ENCODE measurements at regions not wholly inside any gene's neighbourhood (a gene's known extent, or its start where the extent isn't known, plus 50 kb on each side); places are given as distances from the start of the nearest gene placed in this dataset.

GRCh38 chr19:28535352-28535775 lies 677.6 kb downstream of the UQCRFS1 start:
- no peak overlapping the region for H3K4me3 Mint-ChIP-seq (ENCODE audit: unreplicated experiment)
- no peaks in the 10 kb centered on the region for H3K36me3 Mint-ChIP-seq (ENCODE audit: low read depth, unreplicated experiment)
- no peaks in the 10 kb centered on the region for H3K4me1 Mint-ChIP-seq (ENCODE audit: unreplicated experiment)
- no peaks in the 10 kb centered on the region for H3K27me3 Mint-ChIP-seq (ENCODE audit: unreplicated experiment)
- no peak for TF ChIP-seq CTCF (IDR thresholded peaks at IDR 0.05; ENCODE audit: unreplicated experiment)
- no peak for DNase-seq (ENCODE audit: low spot score)
- no peaks in the 10 kb centered on the region for H3K9me3 Mint-ChIP-seq (ENCODE audit: unreplicated experiment)
- H3K27ac Mint-ChIP-seq (ENCODE audit: unreplicated experiment) = no peak overlapping the region

- Mint-ChIP-seq H3K27me3 (ENCODE audit: unreplicated experiment) (no peaks in the 10 kb centered on the region), H3K4me3 (ENCODE audit: unreplicated experiment) (no peak overlapping the region), H3K36me3 (ENCODE audit: low read depth, unreplicated experiment) (no peaks in the 10 kb centered on the region), H3K9me3 (ENCODE audit: unreplicated experiment) (no peaks in the 10 kb centered on the region), H3K27ac (ENCODE audit: unreplicated experiment) (no peak overlapping the region), H3K4me1 (ENCODE audit: unreplicated experiment) (no peaks in the 10 kb centered on the region)
- DNase-seq (ENCODE audit: low spot score) = no peak
- TF ChIP-seq CTCF (IDR thresholded peaks at IDR 0.05; ENCODE audit: unreplicated experiment) = no peak
Observed at GRCh38 chr19:28534766-28535351, 678.1 kb downstream of the UQCRFS1 start.

GRCh38 chr19:28532765-28533341 lies 680.1 kb downstream of the UQCRFS1 start:
- H3K4me1 Mint-ChIP-seq (ENCODE audit: unreplicated experiment) = no peaks in the 10 kb centered on the region
- H3K27ac Mint-ChIP-seq (ENCODE audit: unreplicated experiment) = no peak overlapping the region
- H3K36me3 Mint-ChIP-seq (ENCODE audit: low read depth, unreplicated experiment) = no peaks in the 10 kb centered on the region
- no peak for TF ChIP-seq CTCF (IDR thresholded peaks at IDR 0.05; ENCODE audit: unreplicated experiment)
- DNase-seq (ENCODE audit: low spot score) = no peak
- no peaks in the 10 kb centered on the region for H3K27me3 Mint-ChIP-seq (ENCODE audit: unreplicated experiment)
- H3K4me3 Mint-ChIP-seq (ENCODE audit: unreplicated experiment) = no peak overlapping the region
- H3K9me3 Mint-ChIP-seq (ENCODE audit: unreplicated experiment) = no peaks in the 10 kb centered on the region

- no peak overlapping the region for H3K4me3 Mint-ChIP-seq (ENCODE audit: unreplicated experiment)
Observed at GRCh38 chr19:28531979-28532378, 681.0 kb downstream of the UQCRFS1 start.

More at GRCh38 chr19:28531979-28532378, 681.0 kb downstream of the UQCRFS1 start:
- no peak for TF ChIP-seq CTCF (IDR thresholded peaks at IDR 0.05; ENCODE audit: unreplicated experiment)
- no peaks in the 10 kb centered on the region for H3K36me3 Mint-ChIP-seq (ENCODE audit: low read depth, unreplicated experiment)
- no peaks in the 10 kb centered on the region for H3K27me3 Mint-ChIP-seq (ENCODE audit: unreplicated experiment)
- H3K4me1 Mint-ChIP-seq (ENCODE audit: unreplicated experiment) = no peaks in the 10 kb centered on the region
- no peaks in the 10 kb centered on the region for H3K9me3 Mint-ChIP-seq (ENCODE audit: unreplicated experiment)
- no peak overlapping the region for H3K27ac Mint-ChIP-seq (ENCODE audit: unreplicated experiment)
- no peak for DNase-seq (ENCODE audit: low spot score)
